HL-60 (cell line): ENCODE measurements at regions not wholly inside any gene's neighbourhood (a gene's known extent, or its start where the extent isn't known, plus 50 kb on each side); places are given as distances from the start of the nearest gene placed in this dataset.

Experiments used
- DNase-seq, 2 experiments: peaks; one replicate each; pipeline ENCODE4 v3.0.0-alpha.2; 2010 to 2020; ENCODE audit warnings: low read depth in 1 of 2, low spot score in 1 of 2
- H3K27ac ChIP-seq: fragments of 250-450 bp; sonication (Bioruptor Pico); replicated peaks from 2 replicates; pipeline ENCODE4 v1.5.1; 2020; ENCODE audit warnings: mild to moderate bottlenecking, moderate library complexity
- H3K27me3 ChIP-seq: fragments of 250-450 bp; sonication (Bioruptor Pico); 2 replicates; pipeline ENCODE4 v1.5.1; 2021; ENCODE audit warnings: mild to moderate bottlenecking, moderate library complexity; ENCODE audit not compliant: insufficient read depth, poor library complexity, severe bottlenecking
- H3K4me3 ChIP-seq: replicated peaks from 2 replicates; pipeline ENCODE4 v1.5.1; 2011; ENCODE audit warnings: mild to moderate bottlenecking, control low read depth, low read length; ENCODE audit not compliant: insufficient read depth
- GABPA ChIP-seq: IDR thresholded peaks from 2 replicates; pipeline ENCODE4 v1.6.1; 2012; ENCODE audit warnings: low read depth
- POLR2AphosphoS5 ChIP-seq: IDR thresholded peaks from 2 replicates; pipeline ENCODE4 v1.6.1; 2012; ENCODE audit warnings: low read depth
- SPI1 ChIP-seq: IDR thresholded peaks from 2 replicates; pipeline ENCODE4 v1.6.1; 2012; ENCODE audit warnings: low read depth, mild to moderate bottlenecking, borderline replicate concordance
- TF ChIP-seq, protein P1 (sequence below): IDR thresholded peaks from one replicate; pipeline ENCODE4 v1.5.1; 2011; ENCODE audit warnings: low read length, control low read depth, inconsistent platforms; ENCODE audit not compliant: insufficient read depth
- TF ChIP-seq, protein P2 (sequence below): IDR thresholded peaks from 2 replicates; pipeline ENCODE4 v1.6.1; 2012; ENCODE audit warnings: low read depth; ENCODE audit not compliant: insufficient replicate concordance

DNA sequence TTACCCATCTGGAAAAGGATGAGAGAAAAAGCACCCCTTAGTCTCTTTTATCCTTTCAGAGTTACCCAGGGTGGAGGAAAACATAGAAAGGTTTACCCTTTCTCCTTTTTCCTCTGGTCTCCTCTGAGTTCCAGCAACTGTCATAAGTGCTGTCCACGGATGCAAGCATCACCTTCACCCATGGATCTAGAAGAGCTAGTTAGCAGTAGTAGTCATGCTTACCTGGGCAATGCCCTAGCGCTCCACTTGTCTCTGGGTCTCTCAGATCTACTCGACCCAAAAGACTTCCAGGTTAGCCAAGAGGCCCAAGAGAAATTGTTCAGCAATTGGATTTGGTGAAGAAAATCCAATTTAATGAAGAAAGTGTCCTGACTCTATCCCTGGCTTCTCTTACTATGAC, 656.2 kb upstream of the PTPRD start:
- TF ChIP-seq, protein P1, sequence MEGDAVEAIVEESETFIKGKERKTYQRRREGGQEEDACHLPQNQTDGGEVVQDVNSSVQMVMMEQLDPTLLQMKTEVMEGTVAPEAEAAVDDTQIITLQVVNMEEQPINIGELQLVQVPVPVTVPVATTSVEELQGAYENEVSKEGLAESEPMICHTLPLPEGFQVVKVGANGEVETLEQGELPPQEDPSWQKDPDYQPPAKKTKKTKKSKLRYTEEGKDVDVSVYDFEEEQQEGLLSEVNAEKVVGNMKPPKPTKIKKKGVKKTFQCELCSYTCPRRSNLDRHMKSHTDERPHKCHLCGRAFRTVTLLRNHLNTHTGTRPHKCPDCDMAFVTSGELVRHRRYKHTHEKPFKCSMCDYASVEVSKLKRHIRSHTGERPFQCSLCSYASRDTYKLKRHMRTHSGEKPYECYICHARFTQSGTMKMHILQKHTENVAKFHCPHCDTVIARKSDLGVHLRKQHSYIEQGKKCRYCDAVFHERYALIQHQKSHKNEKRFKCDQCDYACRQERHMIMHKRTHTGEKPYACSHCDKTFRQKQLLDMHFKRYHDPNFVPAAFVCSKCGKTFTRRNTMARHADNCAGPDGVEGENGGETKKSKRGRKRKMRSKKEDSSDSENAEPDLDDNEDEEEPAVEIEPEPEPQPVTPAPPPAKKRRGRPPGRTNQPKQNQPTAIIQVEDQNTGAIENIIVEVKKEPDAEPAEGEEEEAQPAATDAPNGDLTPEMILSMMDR, result no peak
- TF ChIP-seq GABPA (no peak), POLR2AphosphoS5 (no peak), SPI1 (no peak)
- TF ChIP-seq, protein P2, sequence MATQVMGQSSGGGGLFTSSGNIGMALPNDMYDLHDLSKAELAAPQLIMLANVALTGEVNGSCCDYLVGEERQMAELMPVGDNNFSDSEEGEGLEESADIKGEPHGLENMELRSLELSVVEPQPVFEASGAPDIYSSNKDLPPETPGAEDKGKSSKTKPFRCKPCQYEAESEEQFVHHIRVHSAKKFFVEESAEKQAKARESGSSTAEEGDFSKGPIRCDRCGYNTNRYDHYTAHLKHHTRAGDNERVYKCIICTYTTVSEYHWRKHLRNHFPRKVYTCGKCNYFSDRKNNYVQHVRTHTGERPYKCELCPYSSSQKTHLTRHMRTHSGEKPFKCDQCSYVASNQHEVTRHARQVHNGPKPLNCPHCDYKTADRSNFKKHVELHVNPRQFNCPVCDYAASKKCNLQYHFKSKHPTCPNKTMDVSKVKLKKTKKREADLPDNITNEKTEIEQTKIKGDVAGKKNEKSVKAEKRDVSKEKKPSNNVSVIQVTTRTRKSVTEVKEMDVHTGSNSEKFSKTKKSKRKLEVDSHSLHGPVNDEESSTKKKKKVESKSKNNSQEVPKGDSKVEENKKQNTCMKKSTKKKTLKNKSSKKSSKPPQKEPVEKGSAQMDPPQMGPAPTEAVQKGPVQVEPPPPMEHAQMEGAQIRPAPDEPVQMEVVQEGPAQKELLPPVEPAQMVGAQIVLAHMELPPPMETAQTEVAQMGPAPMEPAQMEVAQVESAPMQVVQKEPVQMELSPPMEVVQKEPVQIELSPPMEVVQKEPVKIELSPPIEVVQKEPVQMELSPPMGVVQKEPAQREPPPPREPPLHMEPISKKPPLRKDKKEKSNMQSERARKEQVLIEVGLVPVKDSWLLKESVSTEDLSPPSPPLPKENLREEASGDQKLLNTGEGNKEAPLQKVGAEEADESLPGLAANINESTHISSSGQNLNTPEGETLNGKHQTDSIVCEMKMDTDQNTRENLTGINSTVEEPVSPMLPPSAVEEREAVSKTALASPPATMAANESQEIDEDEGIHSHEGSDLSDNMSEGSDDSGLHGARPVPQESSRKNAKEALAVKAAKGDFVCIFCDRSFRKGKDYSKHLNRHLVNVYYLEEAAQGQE, result no peak
- no peaks in the 10 kb centered on the region for H3K27me3 ChIP-seq
- H3K4me3 ChIP-seq, result no peak overlapping the region
- H3K27ac ChIP-seq, result no peak overlapping the region
- DNase-seq, result no peak

DNA sequence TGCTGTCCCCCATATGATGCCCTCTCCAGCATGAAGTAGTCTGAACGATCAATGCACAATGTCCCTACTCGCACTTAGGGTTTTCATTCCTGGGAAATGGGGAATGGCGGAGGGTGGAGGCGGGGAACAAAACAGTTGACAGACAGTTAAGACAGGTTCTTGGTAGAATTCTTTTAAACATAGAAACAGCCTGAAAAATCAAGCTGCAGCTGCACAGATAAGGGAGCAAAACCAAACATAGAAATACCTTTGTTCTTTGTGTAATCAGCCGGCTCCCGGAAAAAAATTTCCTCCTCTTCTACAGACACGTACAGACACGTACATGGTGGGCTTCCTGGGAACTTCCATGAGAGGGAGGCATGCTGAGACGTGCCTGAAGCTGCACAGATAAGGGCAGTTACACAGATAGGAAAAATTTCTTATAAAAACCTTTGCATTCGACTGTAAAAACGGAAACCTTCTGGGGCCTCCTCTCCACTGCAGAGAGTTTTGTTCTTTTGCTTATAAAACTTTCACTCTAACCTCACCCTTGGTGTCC, 662.4 kb upstream of the PTPRD start:
- no peak for TF ChIP-seq POLR2AphosphoS5
- TF ChIP-seq, protein P2, result no peak
- TF ChIP-seq, protein P1, result no peak
- no peak for TF ChIP-seq GABPA
- TF ChIP-seq SPI1, result no peak
- Histone ChIP-seq H3K4me3 (no peak overlapping the region), H3K27me3 (no peaks in the 10 kb centered on the region), H3K27ac (no peak overlapping the region)
- no peak for DNase-seq

DNA sequence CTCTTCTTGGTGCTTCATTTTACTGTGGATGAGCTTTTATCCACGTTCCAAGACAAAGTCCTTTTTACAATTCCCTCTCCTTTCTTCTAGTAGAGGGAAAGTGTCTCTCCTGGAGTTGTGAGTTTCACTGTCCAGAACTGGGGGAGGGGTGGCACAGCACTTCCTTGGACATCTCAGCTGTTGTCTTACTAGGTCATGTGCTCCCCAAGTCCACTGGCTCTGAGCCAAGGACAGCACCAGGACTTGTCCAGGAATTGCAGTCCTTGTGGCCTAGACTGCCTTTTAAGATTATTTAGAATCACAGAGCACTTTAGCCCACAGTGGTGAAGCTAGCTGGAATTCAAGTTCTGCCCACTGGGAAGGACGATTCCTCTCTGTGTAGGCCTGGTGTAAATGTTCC, 700.2 kb upstream of the PTPRD start:
- Histone ChIP-seq H3K4me3 (no peak overlapping the region), H3K27me3 (no peaks in the 10 kb centered on the region), H3K27ac (no peak overlapping the region)
- DNase-seq, result no peak
- TF ChIP-seq SPI1 (no peak), POLR2AphosphoS5 (no peak), GABPA (no peak)
- TF ChIP-seq, protein P1, result no peak
- TF ChIP-seq, protein P2, result no peak
